IMR-90 (cell line): ENCODE measurements at regions not wholly inside any gene's neighbourhood (a gene's known extent, or its start where the extent isn't known, plus 50 kb on each side); places are given as distances from the start of the nearest gene placed in this dataset.

Source experiments
- ATAC-seq: fragments of 200-7000 bp; cut with Tn5 transposase; 2 replicates; pipeline ENCODE4 v1.9.1; 2020; ENCODE audit warnings: low read depth, mild to moderate bottlenecking, moderate library complexity
- BruUV-seq: library from RNA; stranded (reverse); fragments of 400-500 nt; replicated peaks from 2 replicates; lab custom pipeline; 2021; lab: Mats Ljungman, UMichigan
- CTCF ChIA-PET: fragments of 300-600 bp; formaldehyde crosslinking; extraction: SDS; loops from one replicate; lab custom pipeline; 2021; ENCODE audit warnings: antibody characterized with exemption; lab: Yijun Ruan, JAX
- POLR2A ChIA-PET: fragments of 300-600 bp; sonication (Branson Sonifier 250); formaldehyde crosslinking; loops from one replicate; lab custom pipeline; 2022; ENCODE audit warnings: antibody characterized with exemption; ENCODE audit not compliant: unreplicated experiment; lab: Charles Lee
- DNase-seq: peaks from one replicate; pipeline ENCODE4 v3.0.0; 2013
- H2AFZ ChIP-seq: replicated peaks from 2 replicates; pipeline ENCODE3; 2013; ENCODE audit warnings: low read length, mild to moderate bottlenecking; ENCODE audit not compliant: poor library complexity
- H2AK5ac ChIP-seq: 2 replicates; pipeline ENCODE4 v1.6.1; 2013; ENCODE audit warnings: low read depth, low read length, inconsistent platforms
- H2AK9ac ChIP-seq: replicated peaks from 2 replicates; pipeline ENCODE3; 2013; ENCODE audit warnings: mild to moderate bottlenecking, low read depth, low read length, moderate library complexity; ENCODE audit not compliant: poor library complexity
- H2BK120ac ChIP-seq: 2 replicates; pipeline ENCODE4 v1.6.1; 2013; ENCODE audit warnings: low read depth, low read length, inconsistent platforms
- H2BK15ac ChIP-seq: 3 replicates; pipeline ENCODE4 v1.6.1; 2013; ENCODE audit warnings: low read depth, low read length, inconsistent platforms
- H2BK20ac ChIP-seq: 2 replicates; pipeline ENCODE4 v1.6.1; 2013; ENCODE audit warnings: low read depth, mild to moderate bottlenecking, inconsistent platforms, low read length, moderate library complexity
- H2BK5ac ChIP-seq: 2 replicates; pipeline ENCODE4 v1.6.1; 2013; ENCODE audit warnings: mild to moderate bottlenecking, low read depth, low read length, inconsistent platforms; ENCODE audit not compliant: poor library complexity, severe bottlenecking
- H3K14ac ChIP-seq: replicated peaks from 2 replicates; pipeline ENCODE4 v1.6.1; 2013; ENCODE audit warnings: low read depth, low read length, inconsistent platforms
- H3K18ac ChIP-seq: 2 replicates; pipeline ENCODE4 v1.6.1; 2013; ENCODE audit warnings: low read depth, low read length, control low read depth
- H3K23ac ChIP-seq: 2 replicates; pipeline ENCODE4 v1.6.1; 2013; ENCODE audit warnings: low read depth, low read length, inconsistent platforms
- H3K27ac ChIP-seq: 2 replicates; pipeline ENCODE4 v1.5.1; 2013; ENCODE audit warnings: mild to moderate bottlenecking, control low read depth, low read length; ENCODE audit not compliant: insufficient read depth
- H3K27me3 ChIP-seq: 2 replicates; pipeline ENCODE4 v1.6.1; 2013; ENCODE audit warnings: low read length; ENCODE audit not compliant: control insufficient read depth, insufficient read depth
- H3K36me3 ChIP-seq: 2 replicates; pipeline ENCODE4 v1.6.1; 2013; ENCODE audit warnings: low read length, mixed read lengths; ENCODE audit not compliant: control insufficient read depth, insufficient read depth
- H3K4ac ChIP-seq: 2 replicates; pipeline ENCODE4 v1.6.1; 2013; ENCODE audit warnings: low read depth, low read length, inconsistent platforms
- H3K4me1 ChIP-seq: 2 replicates; pipeline ENCODE4 v1.6.1; 2013; ENCODE audit warnings: low read length, mixed read lengths; ENCODE audit not compliant: control insufficient read depth, insufficient read depth
- H3K4me2 ChIP-seq: 2 replicates; pipeline ENCODE4 v1.6.1; 2013; ENCODE audit warnings: low read depth, mild to moderate bottlenecking, control low read depth, low read length, moderate library complexity
- H3K4me3 ChIP-seq: 2 replicates; pipeline ENCODE4 v1.5.1; 2013; ENCODE audit warnings: low read depth, mild to moderate bottlenecking, control low read depth, low read length, moderate library complexity; ENCODE audit not compliant: insufficient read depth
- H3K56ac ChIP-seq: 2 replicates; pipeline ENCODE4 v1.6.1; 2013; ENCODE audit warnings: low read length, inconsistent platforms; ENCODE audit not compliant: insufficient read depth; ENCODE audit errors: extremely low read depth
- H3K79me1 ChIP-seq, 2 experiments: 2 replicates each; pipeline ENCODE4 v1.6.1; 2013; ENCODE audit warnings: low read length in 2 of 2, inconsistent platforms in 1 of 2, low read depth in 1 of 2
- H3K9ac ChIP-seq: 2 replicates; pipeline ENCODE4 v1.6.1; 2013; ENCODE audit warnings: low read depth, low read length, control low read depth
- H3K9me1 ChIP-seq: 2 replicates; pipeline ENCODE4 v1.6.1; 2013; ENCODE audit warnings: low read length, inconsistent platforms; ENCODE audit not compliant: insufficient read depth
- H3K9me3 ChIP-seq: 2 replicates; pipeline ENCODE4 v1.6.1; 2013; ENCODE audit warnings: low read length; ENCODE audit not compliant: control insufficient read depth, insufficient read depth
- H4K20me1 ChIP-seq: 2 replicates; pipeline ENCODE4 v1.6.1; 2013; ENCODE audit warnings: low read length, inconsistent platforms; ENCODE audit not compliant: insufficient read depth
- H4K5ac ChIP-seq: 2 replicates; pipeline ENCODE4 v1.6.1; 2013; ENCODE audit warnings: mild to moderate bottlenecking, low read depth, low read length, control low read depth
- H4K8ac ChIP-seq, 2 experiments: 2 replicates each; pipeline ENCODE4 v1.6.1; 2013; ENCODE audit warnings: low read depth in 2 of 2, low read length in 2 of 2, control low read depth in 1 of 2, inconsistent platforms in 1 of 2
- H4K91ac ChIP-seq: 2 replicates; pipeline ENCODE4 v1.6.1; 2013; ENCODE audit warnings: low read depth, low read length, inconsistent platforms; ENCODE audit not compliant: insufficient read depth
- CEBPB ChIP-seq: IDR thresholded peaks from 2 replicates; pipeline ENCODE4 v1.6.1; 2012; ENCODE audit warnings: low read depth, low read length, improper control_type of control experiment
- CHD1 ChIP-seq: IDR thresholded peaks from 2 replicates; pipeline ENCODE4 v1.6.1; 2012; ENCODE audit warnings: low read depth, low read length, improper control_type of control experiment
- FOS ChIP-seq: fragments of 150-350 bp; IDR thresholded peaks from 2 replicates; pipeline ENCODE4 v1.6.1; 2016; ENCODE audit warnings: low read depth, low read length
- MAZ ChIP-seq: IDR thresholded peaks from 2 replicates; pipeline ENCODE4 v1.6.1; 2012; ENCODE audit warnings: low read depth, mild to moderate bottlenecking, low read length, improper control_type of control experiment, moderate library complexity, borderline replicate concordance
- MXI1 ChIP-seq: IDR thresholded peaks from 2 replicates; pipeline ENCODE4 v1.6.1; 2012; ENCODE audit warnings: low read depth, mild to moderate bottlenecking, low read length, moderate library complexity, borderline replicate concordance
- POLR2A ChIP-seq: IDR thresholded peaks from 2 replicates; pipeline ENCODE4 v1.6.1; 2012; ENCODE audit warnings: mild to moderate bottlenecking, low read depth, low read length
- RAD21 ChIP-seq: IDR thresholded peaks from 2 replicates; pipeline ENCODE4 v1.6.1; 2012; ENCODE audit warnings: low read length, improper control_type of control experiment
- RCOR1 ChIP-seq: IDR thresholded peaks from 2 replicates; pipeline ENCODE4 v1.6.1; 2012; ENCODE audit warnings: mild to moderate bottlenecking, low read length, improper control_type of control experiment; ENCODE audit not compliant: insufficient replicate concordance
- RFX5 ChIP-seq: IDR thresholded peaks from 2 replicates; pipeline ENCODE4 v1.8.0; 2012; ENCODE audit warnings: low read depth, mild to moderate bottlenecking, low read length, moderate library complexity
- SMC3 ChIP-seq: fragments of 150-350 bp; IDR thresholded peaks from 2 replicates; pipeline ENCODE4 v1.6.1; 2016; ENCODE audit warnings: low read depth, mild to moderate bottlenecking, antibody characterized with exemption, low read length, moderate library complexity
- WGBS, 2 experiments: methylation state at CpG; one replicate each; pipeline versions ENCODE4 v1.1.5 to v1.1.7; 2013; ENCODE audit warnings: missing lambda C conversion rate in 2 of 2; ENCODE audit not compliant: insufficient read length in 1 of 2; ENCODE audit errors: extremely low coverage in 2 of 2; 5-methylcytosine and 5-hydroxymethylcytosine counted together
- dilution Hi-C: fragments of 300-500 bp; cut with HindIII; formaldehyde crosslinking; loops from one replicate; pipeline ENCODE4 v1.14.3; 2018; ENCODE audit warnings: low sequenced_read_pairs; ENCODE audit not compliant: unreplicated experiment
- in situ Hi-C: fragments of 300-500 bp; cut with MboI; formaldehyde crosslinking; loops from 3 replicates; pipeline ENCODE4 v1.14.3; 2019; ENCODE audit warnings: low sequenced_read_pairs, inconsistent platforms, mixed read lengths
- intact Hi-C: fragments of 100-400 bp; cut with micrococcal nuclease; formaldehyde crosslinking; loops from 2 replicates; pipeline ENCODE4 v1.10.0; 2022
- TF ChIP-seq, protein P1 (sequence below): fragments of 150-350 bp; IDR thresholded peaks from 2 replicates; pipeline ENCODE4 v1.6.1; 2017; ENCODE audit warnings: mild to moderate bottlenecking, antibody characterized with exemption, low read length, low read depth

DNA sequence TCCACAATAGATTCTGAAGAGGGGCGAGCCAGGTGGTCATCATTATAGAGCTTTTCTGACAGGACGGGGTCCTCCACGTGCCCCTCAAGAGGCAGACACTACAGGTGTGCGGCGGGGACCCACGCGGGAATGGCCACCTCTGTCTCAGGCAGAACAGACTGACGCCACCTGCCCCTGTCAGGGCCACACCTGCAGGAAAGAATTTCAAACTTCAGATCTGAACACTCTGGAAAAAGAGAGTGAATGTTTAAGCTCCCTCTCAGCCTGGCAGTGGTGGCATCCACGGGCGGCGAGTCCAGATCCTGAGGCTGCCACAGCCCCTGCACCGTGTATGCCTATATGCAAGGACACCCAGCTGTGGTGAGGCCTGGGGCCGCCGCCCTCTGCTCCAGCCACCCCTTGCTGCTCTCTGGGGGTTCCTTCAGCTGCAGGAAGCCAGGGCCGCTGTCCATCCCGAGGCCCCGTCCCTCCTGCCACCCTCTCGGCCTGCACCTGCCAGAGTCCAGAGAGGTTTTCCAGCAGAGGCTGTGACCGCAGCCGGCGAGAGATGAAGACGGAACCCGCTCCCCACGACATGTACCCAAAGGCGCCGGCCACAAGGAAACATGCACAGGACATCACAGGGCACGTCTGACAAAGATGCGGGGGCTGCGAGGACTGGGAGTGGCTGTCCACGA lies 234.9 kb downstream of the ERMARD start:
- Histone ChIP-seq H3K23ac (no peak overlapping the region), H3K4me3 (no peak overlapping the region), H2AFZ (no peak overlapping the region)

More for the DNA sequence above, 234.9 kb downstream of the ERMARD start:
- DNase-seq (no peak), ATAC-seq (no peak)
- Histone ChIP-seq H4K5ac (no peak overlapping the region), H3K56ac (no peak overlapping the region), H3K27ac (no peak overlapping the region), H3K18ac (no peak overlapping the region), H3K9me3 (peaks cover 61% of the 10 kb centered on the region), H4K91ac (no peak overlapping the region), H3K4me2 (no peak overlapping the region), H3K9ac (no peak overlapping the region), H2AK5ac (no peak overlapping the region), H4K20me1 (no peaks in the 10 kb centered on the region), H2BK20ac (no peak overlapping the region), H3K9me1 (no peaks in the 10 kb centered on the region), H2BK15ac (no peak overlapping the region), H3K79me1 (no peaks in the 10 kb centered on the region), H4K8ac (no peak overlapping the region), H2BK5ac (no peak overlapping the region), H2BK120ac (no peak overlapping the region), H2AK9ac (no peak overlapping the region), H3K14ac (no peak overlapping the region), H3K4ac (no peak overlapping the region), H3K36me3 (no peaks in the 10 kb centered on the region), H3K4me1 (no peaks in the 10 kb centered on the region), H3K27me3 (no peaks in the 10 kb centered on the region)
- CTCF ChIA-PET = no interaction called here
- BruUV-seq = no TSS peak
- dilution Hi-C loops (no loop called here), intact Hi-C loops (no loop called here), in situ Hi-C loops (no loop called here)
- 78% methylated on average over 21 of the region's 30 CpGs; no CpG with 5 or more reads in 1 of the 2 experiments for WGBS, 2 experiments
- TF ChIP-seq RCOR1 = no peak
- TF ChIP-seq CEBPB = no peak
- no peak for TF ChIP-seq SMC3
- TF ChIP-seq RAD21 = no peak
- no peak for TF ChIP-seq POLR2A
- no peak for TF ChIP-seq MXI1
- no peak for TF ChIP-seq CHD1
- TF ChIP-seq MAZ = no peak
- TF ChIP-seq, protein P1, sequence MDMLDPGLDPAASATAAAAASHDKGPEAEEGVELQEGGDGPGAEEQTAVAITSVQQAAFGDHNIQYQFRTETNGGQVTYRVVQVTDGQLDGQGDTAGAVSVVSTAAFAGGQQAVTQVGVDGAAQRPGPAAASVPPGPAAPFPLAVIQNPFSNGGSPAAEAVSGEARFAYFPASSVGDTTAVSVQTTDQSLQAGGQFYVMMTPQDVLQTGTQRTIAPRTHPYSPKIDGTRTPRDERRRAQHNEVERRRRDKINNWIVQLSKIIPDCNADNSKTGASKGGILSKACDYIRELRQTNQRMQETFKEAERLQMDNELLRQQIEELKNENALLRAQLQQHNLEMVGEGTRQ = no peak
- no peak for TF ChIP-seq RFX5
- no peak for TF ChIP-seq FOS
- POLR2A ChIA-PET = no interaction called here
